NCI-H526 (cell line): ENCODE measurements at regions not wholly inside any gene's neighbourhood (a gene's known extent, or its start where the extent isn't known, plus 50 kb on each side); places are given as distances from the start of the nearest gene placed in this dataset.
A peak's percentile ranks its signal among the peaks of the same experiment; 100 is the strongest.

ENCODE experiments used
- DNase-seq, 2 experiments: peaks; one replicate each; lab custom pipeline; 2025; lab: John Stamatoyannopoulos, UW

GRCh38 chr3:14286887-14287500 is 108.4 kb downstream of the LSM3 start:
- peak in 1 of 2 experiments; percentile 14 for DNase-seq

GRCh38 chr3:14288177-14288788 is 109.7 kb downstream of the LSM3 start:
- no peak for DNase-seq

GRCh38 chr3:14288833-14289451 is 110.3 kb downstream of the LSM3 start:
- DNase-seq = no peak

- no peak for DNase-seq
These were observed 111.2 kb downstream of the LSM3 start for GRCh38 chr3:14289590-14290461.

DNA sequence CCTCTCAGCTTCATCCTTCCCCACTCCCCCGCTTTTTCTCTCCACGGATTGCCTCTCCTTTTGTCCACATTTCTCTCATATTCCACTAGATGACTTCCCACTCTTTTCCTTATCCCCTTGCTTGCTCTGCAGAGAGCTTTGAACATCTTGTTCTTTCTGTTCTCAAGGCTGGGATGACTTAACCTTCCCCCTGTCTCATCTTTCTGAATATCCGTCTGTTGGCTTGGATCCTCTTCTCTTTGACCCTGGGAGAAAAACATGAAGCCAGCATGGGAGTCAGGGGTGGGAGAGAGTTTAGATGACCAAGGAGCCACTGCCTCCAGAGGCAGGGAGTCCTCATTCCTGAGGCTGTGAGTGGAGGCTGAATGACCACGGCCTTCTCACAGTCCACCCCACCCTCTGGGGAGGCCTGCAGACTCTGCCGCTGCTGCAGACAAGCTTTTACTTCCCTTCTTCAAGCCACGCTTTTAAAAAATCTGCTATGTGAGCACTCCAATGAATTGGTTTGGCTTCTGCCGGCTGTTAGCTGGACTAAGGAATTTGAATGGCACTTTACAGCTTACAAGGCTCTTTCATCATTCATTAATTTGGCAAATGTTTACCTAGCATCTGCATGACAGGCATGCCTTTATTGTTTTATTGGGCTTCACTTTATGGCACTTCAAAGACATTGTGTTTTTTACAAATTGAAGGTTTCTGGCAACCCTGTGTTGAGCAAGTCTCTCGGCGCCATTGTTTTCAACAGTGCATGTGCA is 111.6 kb upstream of the SLC6A6 start:
- no peak for DNase-seq

GRCh38 chr3:14295037-14295436 is 107.4 kb upstream of the SLC6A6 start:
- no peak for DNase-seq

DNA sequence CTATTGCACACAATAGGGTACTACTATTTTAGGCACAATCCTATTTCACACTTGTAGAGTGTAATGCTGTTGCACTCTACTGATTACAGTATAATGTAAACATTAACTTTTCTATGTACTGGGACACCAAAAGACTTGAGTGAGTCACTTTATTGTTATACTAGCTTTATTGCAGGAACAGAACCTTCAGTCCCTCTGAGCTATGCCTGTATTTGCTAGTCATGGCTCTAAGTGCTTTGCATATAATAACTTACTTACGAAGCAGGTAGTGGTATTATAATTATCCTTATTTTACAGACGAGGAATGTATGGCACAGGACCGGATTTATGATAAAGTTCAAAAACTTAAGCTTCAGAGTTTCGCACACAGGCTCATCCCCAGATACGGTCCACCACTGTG is 106.6 kb upstream of the SLC6A6 start:
- DNase-seq = peak; percentile 40 to 42

DNA sequence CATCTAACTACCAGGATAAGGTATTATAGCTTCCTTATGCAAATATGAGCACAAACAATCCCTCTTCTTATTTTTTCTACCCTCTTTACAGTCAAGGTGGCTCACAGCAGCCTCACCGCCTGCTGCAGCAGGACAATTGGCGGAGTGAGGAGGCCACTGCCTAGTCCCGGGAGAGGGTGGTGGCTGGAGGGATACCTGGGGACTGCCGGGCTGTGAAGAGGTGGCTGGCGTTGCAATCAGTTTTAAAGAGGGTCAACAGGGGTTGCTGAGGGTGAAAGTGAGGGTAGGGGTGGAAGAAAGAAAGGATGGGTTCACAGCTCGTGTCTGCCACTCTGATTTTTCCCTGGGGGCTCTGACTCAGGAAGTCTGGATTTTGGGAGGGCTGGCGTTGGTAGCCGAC is 105.1 kb upstream of the SLC6A6 start:
- DNase-seq = no peak

GRCh38 chr3:14297784-14298236 is 104.6 kb upstream of the SLC6A6 start:
- DNase-seq = no peak

DNA sequence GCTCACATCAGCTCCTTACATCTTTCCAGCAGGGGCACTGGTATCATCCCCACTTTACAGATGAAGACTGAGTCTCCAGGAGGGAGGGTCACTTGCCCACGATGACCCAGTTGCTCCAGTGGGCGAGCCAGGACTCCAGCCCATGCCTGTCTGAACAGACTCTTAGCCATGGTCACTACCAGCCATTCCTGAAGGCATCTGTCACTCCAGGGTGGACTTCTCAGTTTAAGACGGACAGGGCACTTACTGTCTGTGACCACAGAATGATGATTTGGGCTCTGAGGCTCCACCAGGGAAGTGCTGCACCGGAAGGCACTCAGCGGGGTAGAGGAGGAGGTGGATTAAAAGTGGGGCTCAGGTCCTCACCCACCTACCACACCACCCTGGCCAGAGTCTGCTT is 104.0 kb upstream of the SLC6A6 start:
- no peak for DNase-seq

DNA sequence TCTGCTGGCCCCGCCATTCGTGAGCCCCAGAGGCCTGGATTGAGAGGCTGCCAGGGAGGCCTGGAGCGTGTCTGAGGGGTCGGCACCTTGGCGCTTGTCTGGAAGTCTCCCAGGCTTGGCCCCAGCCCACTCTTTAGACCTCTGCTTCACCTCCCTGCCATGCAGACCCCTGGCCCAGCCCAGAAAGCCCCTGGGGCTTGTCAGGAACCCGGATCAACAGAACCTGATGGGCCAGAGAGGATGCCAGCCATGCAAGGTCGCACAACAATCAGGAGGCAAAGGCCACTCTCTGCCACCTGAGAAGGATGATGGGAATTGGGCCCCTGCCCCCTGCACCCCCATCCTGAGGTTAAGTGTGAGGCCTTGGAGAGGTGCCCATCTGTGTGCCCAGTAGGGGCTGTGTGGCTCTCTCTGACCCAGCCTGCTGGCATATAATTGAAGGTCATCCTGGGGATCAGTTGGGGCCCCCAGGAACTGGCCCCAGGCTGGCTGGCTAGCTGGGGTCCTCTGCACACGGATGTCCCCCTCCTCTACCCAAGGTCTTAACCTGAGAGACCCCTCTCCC is 103.3 kb upstream of the SLC6A6 start:
- DNase-seq = no peak

DNA sequence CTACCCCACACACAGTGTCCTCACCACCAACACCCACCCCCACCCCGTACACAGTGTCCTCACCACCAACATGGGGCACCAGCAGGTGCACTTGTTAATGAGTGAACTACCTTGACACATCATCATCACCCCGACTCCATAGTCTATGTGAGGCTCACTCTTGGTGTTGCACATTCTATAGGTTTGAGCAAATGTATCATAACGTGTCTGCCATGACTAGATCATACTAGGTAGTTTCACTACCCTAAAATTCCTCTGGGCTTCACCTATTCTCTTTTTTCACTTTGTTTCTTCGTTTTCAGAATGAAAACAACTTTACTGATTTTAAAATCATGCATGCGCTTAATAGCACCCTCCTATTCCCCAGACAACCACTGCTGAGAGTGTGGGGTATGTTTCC is 102.6 kb upstream of the SLC6A6 start:
- no peak for DNase-seq

GRCh38 chr3:14300721-14301399 is 101.5 kb upstream of the SLC6A6 start:
- DNase-seq = no peak

- DNase-seq = no peak
These were observed 100.8 kb upstream of the SLC6A6 start for GRCh38 chr3:14301558-14301957.

DNA sequence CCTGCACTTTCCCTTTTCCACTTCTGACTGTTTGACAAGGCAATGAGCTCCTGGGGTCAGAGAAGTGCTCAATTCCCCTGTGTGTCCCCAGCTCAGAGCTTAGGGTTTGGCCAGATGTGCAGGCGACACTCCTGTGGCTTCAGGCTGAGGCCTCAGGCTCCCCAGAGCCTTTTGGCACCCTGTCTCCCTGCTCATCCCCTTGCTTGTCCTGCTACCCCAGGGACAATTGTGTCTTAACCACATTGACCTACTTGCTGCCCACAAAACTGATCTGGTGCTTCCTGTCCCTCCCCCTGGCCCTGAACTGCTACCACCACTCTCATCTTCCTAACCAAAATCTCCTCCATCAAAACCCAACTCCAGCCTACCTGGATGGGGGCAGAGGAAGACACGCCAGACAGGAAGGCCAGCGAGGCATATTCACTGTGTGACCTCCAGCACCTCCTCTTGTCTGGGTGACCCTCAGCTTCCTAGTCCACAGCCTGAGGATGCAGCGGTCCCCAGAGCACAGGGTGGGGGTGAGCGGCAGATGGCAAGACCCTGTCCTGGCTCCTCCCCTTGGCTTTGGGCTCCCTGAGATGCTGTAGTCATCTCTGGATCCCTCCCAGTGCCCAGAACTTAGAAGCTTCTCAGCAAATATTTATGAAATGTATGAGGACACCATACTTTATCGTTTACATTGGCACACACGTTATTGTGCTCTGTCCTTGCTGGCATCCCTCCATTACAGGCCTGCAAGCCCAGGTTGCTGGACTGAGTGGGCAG is 98.9 kb upstream of the SLC6A6 start:
- DNase-seq = no peak

DNA sequence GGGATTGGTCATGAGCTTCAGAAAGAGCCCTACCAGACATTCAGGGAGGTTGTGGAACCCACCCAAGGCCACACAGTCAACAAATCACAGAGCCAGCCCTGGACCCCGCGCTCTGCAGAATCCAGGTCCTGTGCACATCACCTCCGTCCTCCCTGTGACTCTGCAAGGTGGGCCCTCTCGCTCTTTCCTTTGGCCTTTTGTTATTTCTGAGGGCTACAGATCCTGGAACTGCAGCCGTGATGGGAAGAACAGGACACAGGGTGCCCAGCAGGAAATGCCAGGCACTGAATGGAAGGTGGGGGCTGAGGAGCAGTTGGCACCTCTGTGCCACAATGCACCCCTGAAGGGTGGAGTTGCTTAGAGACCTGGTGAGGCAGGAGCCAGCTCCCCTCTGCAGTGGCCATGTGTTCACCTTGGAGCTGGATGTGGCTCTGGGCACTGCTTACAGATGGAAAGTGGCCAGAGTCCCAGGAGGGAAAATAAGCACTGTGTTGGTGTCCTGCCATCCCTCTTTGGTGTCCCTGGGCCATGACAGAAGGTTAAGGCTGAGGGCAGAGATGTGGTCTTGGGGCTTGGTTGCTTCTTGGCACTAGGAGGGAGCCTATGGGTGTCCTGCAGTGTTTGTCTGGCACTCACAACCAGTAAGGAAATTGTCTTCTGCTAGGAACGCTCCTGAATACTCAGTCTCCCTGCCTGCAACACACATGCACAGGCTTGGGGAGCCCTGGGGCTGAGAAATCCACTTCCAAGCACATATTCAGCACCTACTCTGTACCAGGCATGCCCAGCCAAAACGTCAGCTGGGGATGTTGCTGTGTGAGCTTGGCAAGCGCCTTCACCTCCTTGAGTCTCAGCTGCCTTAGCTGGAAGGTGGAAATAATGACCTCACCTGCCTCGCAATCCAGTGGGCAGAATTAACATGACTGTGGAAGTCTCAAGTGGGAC is 98.0 kb upstream of the SLC6A6 start:
- no peak for DNase-seq

DNA sequence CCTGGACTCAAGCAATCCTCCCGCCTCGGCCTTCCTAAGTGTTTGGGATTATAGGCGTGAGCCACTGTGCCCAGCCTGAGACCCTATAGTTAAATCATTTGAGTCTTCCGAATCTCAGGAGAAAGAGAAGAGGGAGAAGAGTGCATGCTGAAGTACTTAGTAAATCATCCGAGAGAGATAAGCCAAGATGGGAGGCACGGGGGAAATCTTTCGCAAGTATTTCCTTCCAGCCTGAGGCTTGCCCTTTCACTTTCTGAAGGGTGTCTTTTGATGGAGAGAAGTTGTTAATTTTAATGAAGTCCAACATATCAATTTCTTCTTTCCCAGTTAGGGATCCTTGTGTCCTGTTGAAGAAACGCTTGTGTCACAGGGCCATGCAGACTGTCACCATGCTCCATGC is 97.1 kb upstream of the SLC6A6 start:
- DNase-seq = no peak

DNA sequence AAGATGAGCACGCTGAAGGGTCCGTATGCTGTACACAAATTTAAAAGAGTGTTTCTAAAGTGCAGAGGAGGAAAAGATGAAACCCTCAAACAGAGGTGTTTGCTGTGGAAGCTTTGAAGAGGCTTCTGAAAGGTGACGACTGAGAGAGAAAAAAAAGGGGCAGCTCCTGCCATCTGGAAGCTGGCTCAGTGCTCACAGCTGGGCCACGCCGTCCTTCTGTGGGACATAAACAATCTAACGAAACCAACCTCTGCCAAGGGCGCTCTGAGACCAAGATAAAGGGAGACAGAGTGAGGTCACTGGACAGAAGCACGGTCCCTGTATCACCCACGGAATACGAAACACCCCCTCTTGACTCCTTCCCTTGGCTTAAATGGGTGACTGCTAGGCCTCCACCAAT is 96.3 kb upstream of the SLC6A6 start:
- DNase-seq = no peak
